GM23248 (cell line): ENCODE measurements at regions not wholly inside any gene's neighbourhood (a gene's known extent, or its start where the extent isn't known, plus 50 kb on each side); places are given as distances from the start of the nearest gene placed in this dataset.

Experiments used
- EZH2 ChIP-seq: fragments of 200-600 bp; sonication (generic); IDR thresholded peaks from 2 replicates; pipeline ENCODE4 v1.6.1; 2018; ENCODE audit warnings: antibody characterized with exemption, mild to moderate bottlenecking; ENCODE audit not compliant: insufficient read depth, poor library complexity, severe bottlenecking
- EZH2phosphoT487 ChIP-seq: fragments of 200-600 bp; sonication (generic); IDR thresholded peaks from 2 replicates; pipeline ENCODE4 v1.6.1; 2018; ENCODE audit warnings: antibody characterized with exemption, moderate library complexity, mild to moderate bottlenecking, low read depth; ENCODE audit not compliant: insufficient read depth

DNA sequence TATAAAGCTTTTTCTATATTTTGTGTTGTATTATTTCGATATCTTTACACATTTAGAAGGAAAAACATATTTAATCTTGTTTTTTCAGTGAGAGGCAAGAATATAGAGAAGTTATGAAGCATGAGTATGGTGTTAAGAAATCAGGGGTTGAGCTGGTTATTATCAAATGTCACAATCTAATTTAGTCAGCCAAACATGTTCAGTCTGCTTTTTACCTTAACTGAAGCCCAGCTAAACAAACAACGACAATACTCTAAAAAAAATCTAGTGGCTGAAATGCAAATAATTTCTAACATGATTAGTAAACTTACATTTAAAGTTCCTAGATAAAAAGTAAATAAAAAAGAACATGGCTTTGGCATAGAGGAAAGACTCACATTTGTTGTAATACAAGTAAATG lies 433.8 kb upstream of the NRSN1 start:
- no peak for TF ChIP-seq EZH2
- TF ChIP-seq EZH2phosphoT487 = no peak
